PC-3 (cell line): ENCODE measurements at regions not wholly inside any gene's neighbourhood (a gene's known extent, or its start where the extent isn't known, plus 50 kb on each side); places are given as distances from the start of the nearest gene placed in this dataset.

Experiments used
- ATAC-seq: fragments of 200-7000 bp; cut with Tn5 transposase; 2 replicates; pipeline ENCODE4 v1.9.1; 2020; ENCODE audit warnings: mild to moderate bottlenecking, moderate library complexity
- BruUV-seq: library from RNA; stranded (reverse); fragments of 400-500 nt; replicated peaks from 2 replicates; lab custom pipeline; 2021; lab: Mats Ljungman, UMichigan
- CTCF ChIA-PET: fragments of 300-600 bp; sonication (Branson Sonifier 250); formaldehyde crosslinking; loops from one replicate; lab custom pipeline; 2022; ENCODE audit warnings: antibody characterized with exemption; lab: Charles Lee
- POLR2A ChIA-PET: fragments of 300-600 bp; sonication (Branson Sonifier 250); formaldehyde crosslinking; loops from one replicate; lab custom pipeline; 2022; ENCODE audit warnings: antibody characterized with exemption; ENCODE audit not compliant: unreplicated experiment; lab: Charles Lee
- DNase-seq: peaks from one replicate; pipeline ENCODE4 v3.0.0-alpha.2; 2015
- H2AFZ ChIP-seq: fragments of 300-600 bp; sonication (generic); 2 replicates; pipeline ENCODE4 v1.6.0; 2016; ENCODE audit warnings: antibody characterized with exemption, low read length
- H3F3A ChIP-seq: fragments of 300-600 bp; sonication (generic); one replicate; pipeline ENCODE4 v1.6.0; 2017; ENCODE audit warnings: antibody characterized with exemption, low read length, control low read depth, mild to moderate bottlenecking; ENCODE audit not compliant: unreplicated experiment
- H3K27ac ChIP-seq: fragments of 300-600 bp; sonication (generic); 2 replicates; pipeline ENCODE4 v1.5.1; 2016; ENCODE audit warnings: mild to moderate bottlenecking, low read length
- H3K27me3 ChIP-seq: fragments of 300-600 bp; sonication (generic); 2 replicates; pipeline ENCODE4 v1.6.1; 2016; ENCODE audit warnings: low read length, mixed read lengths
- H3K36me3 ChIP-seq: fragments of 300-600 bp; sonication (generic); 2 replicates; pipeline ENCODE4 v1.6.1; 2016; ENCODE audit warnings: low read depth, mixed run types, low read length, mixed read lengths
- H3K4me1 ChIP-seq: fragments of 300-600 bp; sonication (generic); 2 replicates; pipeline ENCODE4 v1.5.1; 2016; ENCODE audit warnings: low read length; ENCODE audit not compliant: insufficient read depth
- H3K4me2 ChIP-seq: fragments of 300-600 bp; sonication (generic); 2 replicates; pipeline ENCODE4 v1.6.0; 2016; ENCODE audit warnings: low read length
- H3K4me3 ChIP-seq: fragments of 300-600 bp; sonication (generic); 2 replicates; pipeline ENCODE4 v1.5.1; 2016; ENCODE audit warnings: mild to moderate bottlenecking, low read length, mixed read lengths
- H3K79me2 ChIP-seq: fragments of 300-600 bp; sonication (generic); 2 replicates; pipeline ENCODE4 v1.6.1; 2017; ENCODE audit warnings: low read length, mixed read lengths
- H3K9ac ChIP-seq: fragments of 300-600 bp; sonication (generic); 2 replicates; pipeline ENCODE4 v1.6.0; 2016; ENCODE audit warnings: mild to moderate bottlenecking, low read length
- H3K9me2 ChIP-seq: fragments of 300-600 bp; sonication (generic); replicated peaks from 2 replicates; pipeline ENCODE4 v1.6.1; 2016; ENCODE audit warnings: mixed run types, low read length, mixed read lengths
- H3K9me3 ChIP-seq: fragments of 300-600 bp; sonication (generic); 2 replicates; pipeline ENCODE4 v1.6.1; 2016; ENCODE audit warnings: low read length, mixed read lengths
- H4K20me1 ChIP-seq: fragments of 300-600 bp; sonication (generic); 2 replicates; pipeline ENCODE4 v1.6.1; 2016; ENCODE audit warnings: low read length, mixed read lengths
- EZH2 ChIP-seq: fragments of 300-600 bp; sonication (generic); IDR thresholded peaks from one replicate; pipeline ENCODE4 v1.6.1; 2017; ENCODE audit warnings: antibody characterized with exemption, mild to moderate bottlenecking, low read length; ENCODE audit not compliant: unreplicated experiment
- EZH2phosphoT487 ChIP-seq: fragments of 300-600 bp; sonication (generic); IDR thresholded peaks from 2 replicates; pipeline ENCODE4 v1.6.1; 2018; ENCODE audit warnings: mild to moderate bottlenecking, antibody characterized with exemption, low read length, borderline replicate concordance
- intact Hi-C: fragments of 100-400 bp; cut with micrococcal nuclease; formaldehyde crosslinking; loops from 2 replicates; pipeline ENCODE4 v1.9.0; 2023
- TF ChIP-seq, protein P1 (sequence below): fragments of 300-600 bp; sonication (generic); conservative IDR thresholded peaks from 2 replicates; pipeline ENCODE4 v1.5.1; 2017; ENCODE audit warnings: antibody characterized with exemption, low read depth, mild to moderate bottlenecking, low read length

GRCh38 chr6:140071601-140072062 lies 697.2 kb upstream of the CITED2 start:
- Histone ChIP-seq H3K9ac (no peak overlapping the region), H3K4me1 (peaks cover 18% of the 10 kb centered on the region), H3K27ac (peak overlapping the region; percentile 44), H3K36me3 (no peaks in the 10 kb centered on the region), H3K4me2 (0 out of 2 replicates have a peak overlapping the region, but pooled peaks have one; percentile 4), H3K9me2 (no peaks in the 10 kb centered on the region), H3K79me2 (no peaks in the 10 kb centered on the region), H3F3A (no peaks in the 10 kb centered on the region), H3K9me3 (no peaks in the 10 kb centered on the region), H3K4me3 (no peak overlapping the region), H3K27me3 (no peaks in the 10 kb centered on the region), H2AFZ (no peak overlapping the region), H4K20me1 (no peaks in the 10 kb centered on the region)
- ChIA-PET POLR2A (no interaction called here), CTCF (no interaction called here)
- BruUV-seq: no TSS peak
- ATAC-seq (no peak), DNase-seq (peak; percentile 62)
- intact Hi-C loops: no loop called here
- TF ChIP-seq EZH2phosphoT487: no peak

DNA sequence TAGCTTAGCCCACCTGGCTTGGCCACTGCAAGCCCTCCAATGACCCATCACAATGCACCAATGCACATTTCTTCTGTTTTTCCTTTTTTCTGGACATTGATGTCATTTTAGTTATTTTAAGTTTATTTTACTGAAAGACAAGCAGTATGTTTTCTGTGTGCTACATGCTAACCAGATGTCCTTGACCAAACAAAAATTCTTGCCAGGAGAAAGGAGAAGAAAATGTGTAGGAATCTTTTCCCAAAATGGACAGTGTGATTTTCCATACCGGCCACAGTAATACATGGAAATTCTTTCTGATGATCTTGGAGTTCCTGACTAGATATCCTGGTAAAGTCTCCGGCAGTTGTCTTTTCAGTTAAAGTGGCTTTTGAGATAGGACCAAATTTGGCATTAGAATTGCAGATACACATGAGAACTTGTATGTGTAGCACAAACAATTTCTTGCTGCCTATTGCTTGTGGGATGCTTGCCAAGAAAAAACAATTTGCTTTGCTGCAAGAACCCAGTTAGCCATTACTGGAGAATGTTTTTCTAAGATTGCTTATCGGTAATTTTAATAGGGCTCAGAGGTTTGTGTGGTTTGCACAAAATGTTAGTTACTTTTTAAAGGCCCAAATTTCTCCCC lies 696.5 kb upstream of the CITED2 start:
- peak; percentile 52 for DNase-seq
- H2AFZ ChIP-seq: no peak overlapping the region

DNA sequence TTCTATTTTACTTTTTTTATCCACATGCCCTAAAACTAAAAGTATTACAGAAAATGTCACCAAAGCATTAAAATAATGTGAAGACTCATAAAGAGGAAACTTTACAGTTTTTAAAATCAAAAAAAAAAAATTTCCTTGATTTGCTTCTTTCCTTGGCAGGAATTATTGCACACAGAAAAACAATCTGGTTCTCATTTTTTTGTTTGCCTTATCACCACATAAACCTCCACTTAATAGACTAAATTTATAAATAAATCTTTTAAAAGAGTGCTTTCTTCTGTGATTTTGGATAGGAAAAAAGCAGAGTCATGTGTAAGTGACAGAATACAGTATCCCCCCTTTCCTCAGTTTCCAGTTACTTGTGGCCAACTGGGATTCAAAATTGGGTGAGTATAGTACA lies 695.1 kb upstream of the CITED2 start:
- Histone ChIP-seq H3K9ac (no peak overlapping the region), H3K9me3 (no peaks in the 10 kb centered on the region), H2AFZ (no peak overlapping the region), H4K20me1 (no peaks in the 10 kb centered on the region), H3K4me2 (no peak overlapping the region), H3K27ac (no peak overlapping the region), H3K79me2 (no peaks in the 10 kb centered on the region), H3F3A (no peaks in the 10 kb centered on the region), H3K27me3 (no peaks in the 10 kb centered on the region), H3K9me2 (no peaks in the 10 kb centered on the region), H3K4me3 (no peak overlapping the region), H3K36me3 (no peaks in the 10 kb centered on the region), H3K4me1 (peaks cover 18% of the 10 kb centered on the region)
- TF ChIP-seq EZH2: no peak
- no peak for TF ChIP-seq EZH2phosphoT487
- TF ChIP-seq, protein P1, sequence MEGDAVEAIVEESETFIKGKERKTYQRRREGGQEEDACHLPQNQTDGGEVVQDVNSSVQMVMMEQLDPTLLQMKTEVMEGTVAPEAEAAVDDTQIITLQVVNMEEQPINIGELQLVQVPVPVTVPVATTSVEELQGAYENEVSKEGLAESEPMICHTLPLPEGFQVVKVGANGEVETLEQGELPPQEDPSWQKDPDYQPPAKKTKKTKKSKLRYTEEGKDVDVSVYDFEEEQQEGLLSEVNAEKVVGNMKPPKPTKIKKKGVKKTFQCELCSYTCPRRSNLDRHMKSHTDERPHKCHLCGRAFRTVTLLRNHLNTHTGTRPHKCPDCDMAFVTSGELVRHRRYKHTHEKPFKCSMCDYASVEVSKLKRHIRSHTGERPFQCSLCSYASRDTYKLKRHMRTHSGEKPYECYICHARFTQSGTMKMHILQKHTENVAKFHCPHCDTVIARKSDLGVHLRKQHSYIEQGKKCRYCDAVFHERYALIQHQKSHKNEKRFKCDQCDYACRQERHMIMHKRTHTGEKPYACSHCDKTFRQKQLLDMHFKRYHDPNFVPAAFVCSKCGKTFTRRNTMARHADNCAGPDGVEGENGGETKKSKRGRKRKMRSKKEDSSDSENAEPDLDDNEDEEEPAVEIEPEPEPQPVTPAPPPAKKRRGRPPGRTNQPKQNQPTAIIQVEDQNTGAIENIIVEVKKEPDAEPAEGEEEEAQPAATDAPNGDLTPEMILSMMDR: no peak
- no peak for ATAC-seq
- no TSS peak for BruUV-seq
- ChIA-PET POLR2A (no interaction called here), CTCF (no interaction called here)
- intact Hi-C loops: no loop called here
- DNase-seq: no peak

More for the DNA sequence above, 696.5 kb upstream of the CITED2 start:
- Histone ChIP-seq H3K9me3 (no peaks in the 10 kb centered on the region), H3K9me2 (no peaks in the 10 kb centered on the region), H3K27ac (peak overlapping the region; percentile 44), H4K20me1 (no peaks in the 10 kb centered on the region), H3F3A (no peaks in the 10 kb centered on the region), H3K9ac (no peak overlapping the region), H3K27me3 (no peaks in the 10 kb centered on the region), H3K36me3 (no peaks in the 10 kb centered on the region), H3K4me1 (peaks cover 18% of the 10 kb centered on the region), H3K79me2 (no peaks in the 10 kb centered on the region), H3K4me2 (0 out of 2 replicates have a peak overlapping the region, but pooled peaks have one; percentile 4), H3K4me3 (no peak overlapping the region)
- CTCF ChIA-PET: no interaction called here
- intact Hi-C loops: no loop called here
- POLR2A ChIA-PET: no interaction called here
- TF ChIP-seq EZH2 (no peak), EZH2phosphoT487 (no peak)
- TF ChIP-seq, protein P1: no peak
- no TSS peak for BruUV-seq
- no peak for ATAC-seq
